ENCODE measurements at regions not wholly inside any gene's neighbourhood (a gene's known extent, or its start where the extent isn't known, plus 50 kb on each side); places are given as distances from the start of the nearest gene placed in this dataset.

GRCh38 chr12:124497039-124497438 is 70.4 kb downstream of the NCOR2 start:
- no peak for TF ChIP-seq POLR2A (IDR thresholded peaks at IDR 0.05)
- no peak for TF ChIP-seq CTCF (IDR thresholded peaks at IDR 0.05)
